Stomach (tissue), 8 donors: ENCODE measurements at regions not wholly inside any gene's neighbourhood (a gene's known extent, or its start where the extent isn't known, plus 50 kb on each side); places are given as distances from the start of the nearest gene placed in this dataset.

Experiments used
- DNase-seq, 2 donors: peaks; one replicate each; pipeline versions ENCODE4 v3.0.0 to v3.0.0-alpha.2; 2013 to 2019
- H3K27ac ChIP-seq, 5 donors: fragments of 200-600 bp in 4 of 5; sonication (generic) in 4 of 5; one replicate each; pipeline ENCODE4 v1.5.1; 2013 to 2019; ENCODE audit warnings: mild to moderate bottlenecking in 1 of 5, moderate library complexity in 1 of 5
- H3K27me3 ChIP-seq, 3 donors: fragments of 200-600 bp; sonication (generic); one replicate each; pipeline ENCODE4 v1.5.1; 2017 to 2019; ENCODE audit warnings: mixed run types in 1 of 3
- H3K36me3 ChIP-seq, 4 donors: fragments of 200-600 bp; sonication (generic); 1 replicate in 3 of 4; 2 replicates in 1 of 4; pipeline ENCODE4 v1.5.1; 2016 to 2019
- H3K4me1 ChIP-seq, 4 donors: fragments of 200-600 bp; sonication (generic); one replicate each; pipeline ENCODE4 v1.5.1; 2016 to 2019
- H3K4me3 ChIP-seq, 4 donors: fragments of 200-600 bp; sonication (generic) in 3 of 4; one replicate each; pipeline ENCODE4 v1.5.1; 2016 to 2019; ENCODE audit warnings: mild to moderate bottlenecking in 1 of 4
- H3K9me3 ChIP-seq, 4 donors: fragments of 200-600 bp; sonication (generic); one replicate each; pipeline ENCODE4 v1.5.1; 2016 to 2019
- EP300 ChIP-seq: sonication (generic); formaldehyde crosslinking; IDR thresholded peaks from one replicate; pipeline ENCODE4 v1.6.1; 2017; ENCODE audit warnings: antibody characterized with exemption
- POLR2A ChIP-seq, 4 donors: fragments of 450-650 bp; IDR thresholded peaks; one replicate each; pipeline ENCODE4 v1.6.1; 2016; ENCODE audit warnings: antibody characterized with exemption in 4 of 4, control low read depth in 2 of 4, mild to moderate bottlenecking in 1 of 4, moderate library complexity in 1 of 4
- POLR2AphosphoS5 ChIP-seq, 3 donors: sonication (generic); formaldehyde crosslinking; IDR thresholded peaks; one replicate each; pipeline ENCODE4 v1.6.1; 2016; ENCODE audit warnings: antibody characterized with exemption in 3 of 3
- WGBS, 5 donors: extraction: QIAGEN DNeasy Blood & Tissue Kit in 3 of 5; methylation state at CpG; one replicate each; pipeline versions ENCODE4 v1.1.5 to v1.1.7; 2013 to 2018; 5-methylcytosine and 5-hydroxymethylcytosine counted together
- intact Hi-C: fragments of 100-400 bp; cut with DNase I; formaldehyde crosslinking; loops from one replicate; pipeline ENCODE4 v1.15.1; 2023; ENCODE audit warnings: low total_unique reads
- TF ChIP-seq, protein P1 (sequence below), 7 experiments: fragments of 450-650 bp in 4 of 7; fragments of 200-600 bp in 3 of 7; sonication (generic) in 3 of 7; IDR thresholded peaks; one replicate each; pipeline ENCODE4 v1.5.1; 2016 to 2019; ENCODE audit warnings: antibody characterized with exemption in 7 of 7, control low read depth in 2 of 7, mild to moderate bottlenecking in 1 of 7
- donor health status: healthy with polysubstance abuse.
- donor health status: Bipolar disorder and iron deficiency.
- donor health status: healthy.

DNA sequence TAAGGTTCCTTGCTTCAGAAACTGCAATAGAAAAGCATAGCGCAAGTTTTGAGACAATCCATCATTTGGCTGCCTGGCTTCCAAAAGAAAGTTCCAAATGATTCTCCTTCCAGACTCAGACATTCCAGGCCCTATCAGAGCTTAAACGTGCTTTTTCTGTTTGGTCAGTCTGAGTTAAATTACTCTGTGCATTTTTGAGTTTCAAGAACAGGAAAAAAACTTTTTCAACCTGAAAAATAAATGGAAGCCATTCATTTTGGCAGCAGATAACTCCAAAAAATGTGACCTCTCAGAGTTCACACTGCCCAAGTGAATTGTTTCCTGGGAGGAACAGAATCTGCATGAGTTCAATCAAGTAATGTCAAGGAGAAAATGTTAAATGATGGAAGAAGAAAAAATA lies 354.2 kb downstream of the CXCL12 start:
- intact Hi-C loops, result no loop called here
- H3K27ac ChIP-seq, result no peak overlapping the region
- 31 to 54% (median 49%) methylated on average over 2 of the region's 2 CpGs for WGBS, 5 donors

GRCh38 chr10:44030132-44030531 lies 354.8 kb downstream of the CXCL12 start:
- intact Hi-C loops, result no loop called here
- peaks cover 0 to 20% (median 9%) of the 10 kb centered on the region in 4 donors for H3K4me1 ChIP-seq
- no peaks in the 10 kb centered on the region for H3K9me3 ChIP-seq
- no peaks in the 10 kb centered on the region for H3K36me3 ChIP-seq
- no peak overlapping the region for H3K4me3 ChIP-seq
- no peaks in the 10 kb centered on the region for H3K27me3 ChIP-seq
- H3K27ac ChIP-seq, result no peak overlapping the region
- WGBS, 5 donors, result 66 to 91% (median 81%) methylated on average over 4 of the region's 4 CpGs
- no peak for DNase-seq
- TF ChIP-seq, protein P1, sequence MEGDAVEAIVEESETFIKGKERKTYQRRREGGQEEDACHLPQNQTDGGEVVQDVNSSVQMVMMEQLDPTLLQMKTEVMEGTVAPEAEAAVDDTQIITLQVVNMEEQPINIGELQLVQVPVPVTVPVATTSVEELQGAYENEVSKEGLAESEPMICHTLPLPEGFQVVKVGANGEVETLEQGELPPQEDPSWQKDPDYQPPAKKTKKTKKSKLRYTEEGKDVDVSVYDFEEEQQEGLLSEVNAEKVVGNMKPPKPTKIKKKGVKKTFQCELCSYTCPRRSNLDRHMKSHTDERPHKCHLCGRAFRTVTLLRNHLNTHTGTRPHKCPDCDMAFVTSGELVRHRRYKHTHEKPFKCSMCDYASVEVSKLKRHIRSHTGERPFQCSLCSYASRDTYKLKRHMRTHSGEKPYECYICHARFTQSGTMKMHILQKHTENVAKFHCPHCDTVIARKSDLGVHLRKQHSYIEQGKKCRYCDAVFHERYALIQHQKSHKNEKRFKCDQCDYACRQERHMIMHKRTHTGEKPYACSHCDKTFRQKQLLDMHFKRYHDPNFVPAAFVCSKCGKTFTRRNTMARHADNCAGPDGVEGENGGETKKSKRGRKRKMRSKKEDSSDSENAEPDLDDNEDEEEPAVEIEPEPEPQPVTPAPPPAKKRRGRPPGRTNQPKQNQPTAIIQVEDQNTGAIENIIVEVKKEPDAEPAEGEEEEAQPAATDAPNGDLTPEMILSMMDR (IDR thresholded peaks at IDR 0.05), result no peak
- TF ChIP-seq POLR2A (IDR thresholded peaks at IDR 0.05), result no peak
- no peak for TF ChIP-seq POLR2AphosphoS5 (IDR thresholded peaks at IDR 0.05)
- TF ChIP-seq EP300, result no peak

More for the DNA sequence above, 354.2 kb downstream of the CXCL12 start:
- no peaks in the 10 kb centered on the region for H3K9me3 ChIP-seq
- DNase-seq, result peak in 1 of 2 donors; percentile 61
- H3K4me1 ChIP-seq, result peaks cover 0 to 20% (median 9%) of the 10 kb centered on the region in 4 donors
- no peaks in the 10 kb centered on the region for H3K27me3 ChIP-seq
- no peak overlapping the region for H3K4me3 ChIP-seq
- no peaks in the 10 kb centered on the region for H3K36me3 ChIP-seq
- TF ChIP-seq POLR2AphosphoS5 (IDR thresholded peaks at IDR 0.05), result no peak
- TF ChIP-seq, protein P1 (IDR thresholded peaks at IDR 0.05), result no peak
- no peak for TF ChIP-seq EP300
- no peak for TF ChIP-seq POLR2A (IDR thresholded peaks at IDR 0.05)

DNA sequence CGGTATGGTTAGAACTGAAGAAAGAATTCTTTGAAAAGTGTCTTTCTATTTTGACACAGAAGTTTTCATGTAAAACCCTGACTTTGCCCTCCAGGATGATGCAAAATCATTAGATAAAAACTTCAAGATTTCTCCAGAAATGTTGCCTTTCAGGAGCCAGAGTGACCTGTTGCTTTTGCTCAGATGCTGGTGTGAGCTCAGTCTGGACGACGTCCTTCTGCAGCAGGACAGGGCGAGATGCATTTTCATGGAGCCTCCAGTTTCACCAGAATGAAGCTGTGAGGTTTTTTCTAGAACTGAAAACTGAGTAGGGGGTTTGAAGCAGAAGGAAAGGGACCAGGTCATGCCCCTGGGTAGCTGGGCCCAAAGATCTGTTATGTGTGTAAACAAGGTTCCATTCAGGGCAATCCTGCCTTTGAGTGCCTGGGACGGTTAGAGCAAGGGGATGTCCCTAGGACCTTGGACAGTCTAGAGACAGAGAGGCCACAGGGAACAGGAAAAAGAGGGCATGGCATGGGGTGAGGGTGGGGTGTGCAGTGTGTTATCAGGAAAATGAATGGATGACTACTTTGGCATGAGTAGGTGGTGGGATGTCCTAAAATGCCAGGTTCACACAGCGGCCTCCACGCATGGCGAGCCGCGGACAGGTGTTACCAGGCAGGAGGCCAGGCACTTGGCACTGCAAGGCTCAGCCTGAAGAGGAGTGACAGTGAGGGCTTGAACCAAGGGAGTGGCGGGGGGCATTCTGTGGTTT lies 356.3 kb downstream of the CXCL12 start:
- no peak for DNase-seq
- TF ChIP-seq EP300 (no peak), POLR2A (IDR thresholded peaks at IDR 0.05) (no peak), POLR2AphosphoS5 (IDR thresholded peaks at IDR 0.05) (no peak)
- TF ChIP-seq, protein P1 (IDR thresholded peaks at IDR 0.05), result no peak
- Histone ChIP-seq H3K4me1 (peaks cover 0 to 20% (median 9%) of the 10 kb centered on the region in 4 donors), H3K36me3 (no peaks in the 10 kb centered on the region), H3K9me3 (peaks cover 0 to 6% (median 0%) of the 10 kb centered on the region in 4 donors), H3K27ac (no peak overlapping the region), H3K4me3 (no peak overlapping the region), H3K27me3 (peaks cover 0 to 4% (median 0%) of the 10 kb centered on the region in 3 donors)
- 85 to 95% (median 92%) methylated on average over 11 of the region's 11 CpGs for WGBS, 5 donors
- intact Hi-C loops, result no loop called here

- WGBS, 5 donors, result 59 to 88% (median 76%) methylated on average over 6 of the region's 6 CpGs
- no peaks in the 10 kb centered on the region for H3K36me3 ChIP-seq
- no peak overlapping the region for H3K27ac ChIP-seq
- peaks cover 0 to 11% (median 3%) of the 10 kb centered on the region in 4 donors for H3K4me1 ChIP-seq
- peaks cover 0 to 4% (median 0%) of the 10 kb centered on the region in 3 donors for H3K27me3 ChIP-seq
- no peak for DNase-seq
- intact Hi-C loops, result no loop called here
- TF ChIP-seq POLR2AphosphoS5 (IDR thresholded peaks at IDR 0.05) (no peak), EP300 (no peak), POLR2A (IDR thresholded peaks at IDR 0.05) (no peak)
- TF ChIP-seq, protein P1 (IDR thresholded peaks at IDR 0.05), result no peak
- no peak overlapping the region for H3K4me3 ChIP-seq
- H3K9me3 ChIP-seq, result peaks cover 0 to 6% (median 0%) of the 10 kb centered on the region in 4 donors
Observed at GRCh38 chr10:44024356-44025116, 360.4 kb downstream of the CXCL12 start.
